Colonic mucosa (tissue), 4 donors: ENCODE measurements at regions not wholly inside any gene's neighbourhood (a gene's known extent, or its start where the extent isn't known, plus 50 kb on each side); places are given as distances from the start of the nearest gene placed in this dataset.

Source experiments
- DNase-seq: peaks from one replicate; pipeline ENCODE4 v3.0.0-alpha.2; 2020
- H3K27ac ChIP-seq: fragments of 200-600 bp; one replicate; pipeline ENCODE4 v1.8.0; 2021
- H3K27me3 ChIP-seq: fragments of 200-600 bp; one replicate; pipeline ENCODE4 v1.8.0; 2021
- H3K36me3 ChIP-seq: fragments of 200-600 bp; one replicate; pipeline ENCODE4 v1.8.0; 2021
- H3K4me1 ChIP-seq: fragments of 200-600 bp; one replicate; pipeline ENCODE4 v1.8.0; 2021; ENCODE audit warnings: mild to moderate bottlenecking
- H3K4me3 ChIP-seq: fragments of 200-600 bp; one replicate; pipeline ENCODE4 v1.8.0; 2021
- H3K9ac ChIP-seq, 2 donors: one replicate each; pipeline ENCODE4 v1.7.0; 2013; ENCODE audit warnings: control low read depth in 2 of 2, low read depth in 2 of 2, low read length in 2 of 2
- H3K9me3 ChIP-seq: fragments of 200-600 bp; one replicate; pipeline ENCODE4 v1.8.0; 2021
- CTCF ChIP-seq: fragments of 200-600 bp; IDR thresholded peaks from one replicate; pipeline ENCODE4 v1.8.0; 2022; ENCODE audit warnings: antibody characterized with exemption, mild to moderate bottlenecking
- intact Hi-C: fragments of 100-400 bp; cut with DNase I; formaldehyde crosslinking; loops from one replicate; pipeline ENCODE4 v1.14.1; 2022
- donor health status: healthy.
- donor health status: DM: no; HTN: no; CAD: no.
- donor health status: DM: no; HTN: no; CAD: no.

- TF ChIP-seq CTCF, result no peak
- no peaks in the 10 kb centered on the region for H3K9me3 ChIP-seq
- no peak overlapping the region for H3K27ac ChIP-seq
- H3K27me3 ChIP-seq, result no peaks in the 10 kb centered on the region
- H3K9ac ChIP-seq, result no peak overlapping the region
- intact Hi-C loops, result no loop called here
- no peaks in the 10 kb centered on the region for H3K4me1 ChIP-seq
- H3K36me3 ChIP-seq, result no peaks in the 10 kb centered on the region
- no peak overlapping the region for H3K4me3 ChIP-seq
- no peak for DNase-seq
Observed at GRCh38 chr4:187020676-187021075, 297.0 kb upstream of the FAT1 start.

- no peak overlapping the region for H3K27ac ChIP-seq
- no peaks in the 10 kb centered on the region for H3K27me3 ChIP-seq
- no peak for DNase-seq
- TF ChIP-seq CTCF, result no peak
- intact Hi-C loops, result no loop called here
- H3K4me1 ChIP-seq, result no peaks in the 10 kb centered on the region
- no peaks in the 10 kb centered on the region for H3K9me3 ChIP-seq
- H3K36me3 ChIP-seq, result no peaks in the 10 kb centered on the region
- no peak overlapping the region for H3K9ac ChIP-seq
- H3K4me3 ChIP-seq, result no peak overlapping the region
Observed at GRCh38 chr4:187021436-187022205, 298.0 kb upstream of the FAT1 start.

- intact Hi-C loops, result no loop called here
- no peak for DNase-seq
Observed at GRCh38 chr4:187027272-187027671, 303.6 kb upstream of the FAT1 start.

GRCh38 chr4:187042251-187042650 lies 318.6 kb upstream of the FAT1 start:
- TF ChIP-seq CTCF, result no peak
- Histone ChIP-seq H3K4me3 (no peak overlapping the region), H3K9ac (no peak overlapping the region), H3K27me3 (no peaks in the 10 kb centered on the region), H3K9me3 (no peaks in the 10 kb centered on the region), H3K36me3 (no peaks in the 10 kb centered on the region), H3K27ac (no peak overlapping the region), H3K4me1 (no peaks in the 10 kb centered on the region)
- DNase-seq, result no peak
- intact Hi-C loops, result no loop called here

More at GRCh38 chr4:187027272-187027671, 303.6 kb upstream of the FAT1 start:
- Histone ChIP-seq H3K4me1 (no peaks in the 10 kb centered on the region), H3K9me3 (no peaks in the 10 kb centered on the region), H3K36me3 (no peaks in the 10 kb centered on the region), H3K9ac (no peak overlapping the region), H3K27me3 (no peaks in the 10 kb centered on the region), H3K27ac (no peak overlapping the region), H3K4me3 (no peak overlapping the region)
- TF ChIP-seq CTCF, result no peak

- no peak overlapping the region for H3K27ac ChIP-seq
- no peaks in the 10 kb centered on the region for H3K4me1 ChIP-seq
- no peaks in the 10 kb centered on the region for H3K27me3 ChIP-seq
- H3K36me3 ChIP-seq, result no peaks in the 10 kb centered on the region
- H3K9ac ChIP-seq, result no peak overlapping the region
- intact Hi-C loops, result no loop called here
- DNase-seq, result no peak
- no peaks in the 10 kb centered on the region for H3K9me3 ChIP-seq
- TF ChIP-seq CTCF, result no peak
- no peak overlapping the region for H3K4me3 ChIP-seq
Observed at GRCh38 chr4:187046471-187046870, 322.8 kb upstream of the FAT1 start.
